ENCODE measurements at regions not wholly inside any gene's neighbourhood (a gene's known extent, or its start where the extent isn't known, plus 50 kb on each side); places are given as distances from the start of the nearest gene placed in this dataset.
"Not testable (repeated sequence)": the region's sequence is repeated elsewhere in the genome, so short reads cannot be mapped to it uniquely, and the experiment has no call there.

- DNase-seq = no peak
Measured at GRCh38 chr7:142602756-142603155, 146.5 kb upstream of the PRSS1 start.

- no peak for DNase-seq
Measured at GRCh38 chr7:142602183-142602582, 147.1 kb upstream of the PRSS1 start.

GRCh38 chr7:142598297-142598696, 151.0 kb upstream of the PRSS1 start:
- DNase-seq = no peak

- no peak for DNase-seq
Measured at GRCh38 chr7:142597547-142597946, 151.7 kb upstream of the PRSS1 start.

GRCh38 chr7:142595816-142596516, 153.3 kb upstream of the PRSS1 start:
- no peak for DNase-seq

GRCh38 chr7:142594078-142594477, 155.2 kb upstream of the PRSS1 start:
- no peak for DNase-seq

- DNase-seq = no peak
Measured at GRCh38 chr7:142593106-142593505, 156.2 kb upstream of the PRSS1 start.

GRCh38 chr7:142592664-142593063, 156.6 kb upstream of the PRSS1 start:
- no peak for DNase-seq

GRCh38 chr7:142592231-142592630, 157.0 kb upstream of the PRSS1 start:
- no peak for DNase-seq

- no peak for DNase-seq
Measured at GRCh38 chr7:142590830-142591457, 158.3 kb upstream of the PRSS1 start.

GRCh38 chr7:142590077-142590476, 159.2 kb upstream of the PRSS1 start:
- DNase-seq = no peak

GRCh38 chr7:142587578-142588191, 161.6 kb upstream of the PRSS1 start:
- no peak for DNase-seq

- DNase-seq = no peak
Measured at GRCh38 chr7:142586611-142587010, 162.7 kb upstream of the PRSS1 start.

GRCh38 chr7:142585425-142585824, 163.8 kb upstream of the PRSS1 start:
- DNase-seq = no peak

- no peak for DNase-seq
Measured at GRCh38 chr7:142584765-142585164, 164.5 kb upstream of the PRSS1 start.

GRCh38 chr7:142583446-142583845, 165.8 kb upstream of the PRSS1 start:
- DNase-seq = no peak

GRCh38 chr7:142582351-142582750, 166.9 kb upstream of the PRSS1 start:
- DNase-seq = no peak

GRCh38 chr7:142581341-142581740, 167.9 kb upstream of the PRSS1 start:
- DNase-seq = no peak

GRCh38 chr7:142579946-142580345, 169.3 kb upstream of the PRSS1 start:
- DNase-seq = no peak

- not testable (repeated sequence) for DNase-seq
Measured at GRCh38 chr7:142575351-142575750, 173.9 kb upstream of the PRSS1 start.

GRCh38 chr7:142571581-142571980, 177.7 kb upstream of the PRSS1 start:
- DNase-seq = no peak

- no peak for DNase-seq
Measured at GRCh38 chr7:142569851-142570250, 179.4 kb upstream of the PRSS1 start.

GRCh38 chr7:142568435-142569097, 180.7 kb upstream of the PRSS1 start:
- DNase-seq = no peak

All from retina (tissue), 1 donor.